Liver (tissue), 8 donors: ENCODE measurements at regions not wholly inside any gene's neighbourhood (a gene's known extent, or its start where the extent isn't known, plus 50 kb on each side); places are given as distances from the start of the nearest gene placed in this dataset.

Experiments
- DNase-seq: peaks from one replicate; pipeline ENCODE4 v3.0.0-alpha.2; 2017; ENCODE audit warnings: low spot score
- H3K27ac ChIP-seq, 2 donors: one replicate each; pipeline ENCODE4 v1.7.0; 2013; ENCODE audit warnings: inconsistent platforms in 2 of 2, low read length in 2 of 2, control low read depth in 1 of 2, low read depth in 1 of 2, mild to moderate bottlenecking in 1 of 2
- H3K27me3 ChIP-seq, 4 donors: one replicate each; pipeline versions ENCODE4 v1.6.1 to v1.7.0; 2013; ENCODE audit warnings: low read length in 3 of 4, inconsistent platforms in 1 of 4, mild to moderate bottlenecking in 1 of 4, moderate library complexity in 1 of 4; ENCODE audit not compliant: control insufficient read depth in 4 of 4, insufficient read depth in 4 of 4
- H3K36me3 ChIP-seq, 4 donors: one replicate each; pipeline versions ENCODE4 v1.6.1 to v1.7.0; 2013; ENCODE audit warnings: low read length in 3 of 4, mild to moderate bottlenecking in 3 of 4, low read depth in 1 of 4, moderate library complexity in 1 of 4; ENCODE audit not compliant: control insufficient read depth in 4 of 4, insufficient read depth in 3 of 4
- H3K4me1 ChIP-seq, 4 donors: one replicate each; pipeline versions ENCODE4 v1.6.1 to v1.7.0; 2013; ENCODE audit warnings: low read length in 3 of 4, mild to moderate bottlenecking in 3 of 4, moderate library complexity in 1 of 4; ENCODE audit not compliant: control insufficient read depth in 4 of 4, insufficient read depth in 4 of 4
- H3K4me3 ChIP-seq, 3 donors: one replicate each; pipeline versions ENCODE4 v1.6.1 to v1.7.0; 2013; ENCODE audit warnings: low read length in 3 of 3, control low read depth in 1 of 3, low read depth in 1 of 3, mild to moderate bottlenecking in 1 of 3
- H3K9ac ChIP-seq, 2 donors: one replicate each; pipeline ENCODE4 v1.7.0; 2013; ENCODE audit warnings: low read length in 2 of 2, mild to moderate bottlenecking in 2 of 2, moderate library complexity in 2 of 2, control low read depth in 1 of 2, low read depth in 1 of 2
- H3K9me3 ChIP-seq, 4 donors: one replicate each; pipeline versions ENCODE4 v1.6.1 to v1.7.0; 2013; ENCODE audit warnings: low read length in 3 of 4; ENCODE audit not compliant: control insufficient read depth in 4 of 4
- ATF3 ChIP-seq: IDR thresholded peaks from 2 replicates; pipeline ENCODE4 v1.6.1; 2016; ENCODE audit warnings: antibody characterized with exemption
- CTCF ChIP-seq: fragments of 150-350 bp; IDR thresholded peaks from 2 replicates; pipeline ENCODE4 v1.5.1; 2017; ENCODE audit warnings: improper control_type of control experiment, low read depth, low read length; ENCODE audit not compliant: missing input control
- EGR1 ChIP-seq, 2 donors: IDR thresholded peaks; 2 replicates each; pipeline ENCODE4 v1.6.1; 2016 to 2018; ENCODE audit warnings: antibody characterized with exemption in 2 of 2, low read depth in 2 of 2
- FOXA1 ChIP-seq: IDR thresholded peaks from 2 replicates; pipeline ENCODE4 v1.6.1; 2016; ENCODE audit warnings: antibody characterized with exemption
- FOXA2 ChIP-seq: IDR thresholded peaks from 2 replicates; pipeline ENCODE4 v1.6.1; 2016; ENCODE audit warnings: antibody characterized with exemption
- GABPA ChIP-seq, 2 donors: IDR thresholded peaks in 1 of 2; conservative IDR thresholded peaks in 1 of 2; 2 replicates each; pipeline ENCODE4 v1.6.1; 2016; ENCODE audit warnings: antibody characterized with exemption in 2 of 2, mild to moderate bottlenecking in 1 of 2, moderate library complexity in 1 of 2
- HNF4A ChIP-seq, 2 donors: conservative IDR thresholded peaks; 2 replicates each; pipeline ENCODE4 v1.6.1; 2016; ENCODE audit warnings: antibody characterized with exemption in 2 of 2, mild to moderate bottlenecking in 2 of 2
- HNF4G ChIP-seq: IDR thresholded peaks from 2 replicates; pipeline ENCODE4 v1.6.1; 2016; ENCODE audit warnings: antibody characterized with exemption
- JUND ChIP-seq, 2 donors: IDR thresholded peaks; 2 replicates each; pipeline ENCODE4 v1.6.1; 2016; ENCODE audit warnings: antibody characterized with exemption in 2 of 2
- MAX ChIP-seq: IDR thresholded peaks from 2 replicates; pipeline ENCODE4 v1.6.1; 2016; ENCODE audit warnings: antibody characterized with exemption
- NR2F2 ChIP-seq: IDR thresholded peaks from 2 replicates; pipeline ENCODE4 v1.6.1; 2016; ENCODE audit warnings: antibody characterized with exemption
- RAD21 ChIP-seq, 2 donors: IDR thresholded peaks; 2 replicates each; pipeline ENCODE4 v1.6.1; 2016; ENCODE audit warnings: antibody characterized with exemption in 2 of 2, mild to moderate bottlenecking in 2 of 2
- REST ChIP-seq: IDR thresholded peaks from 2 replicates; pipeline ENCODE4 v1.6.1; 2016; ENCODE audit warnings: antibody characterized with exemption, mild to moderate bottlenecking
- RXRA ChIP-seq, 2 donors: IDR thresholded peaks; 2 replicates each; pipeline ENCODE4 v1.6.1; 2017 to 2018; ENCODE audit warnings: antibody characterized with exemption in 2 of 2, mild to moderate bottlenecking in 1 of 2
- SP1 ChIP-seq: IDR thresholded peaks from 2 replicates; pipeline ENCODE4 v1.6.1; 2018; ENCODE audit warnings: antibody characterized with exemption, mild to moderate bottlenecking
- TAF1 ChIP-seq: conservative IDR thresholded peaks from 2 replicates; pipeline ENCODE4 v1.6.1; 2016; ENCODE audit warnings: antibody characterized with exemption, mild to moderate bottlenecking
- YY1 ChIP-seq: IDR thresholded peaks from 2 replicates; pipeline ENCODE4 v1.6.1; 2016; ENCODE audit warnings: antibody characterized with exemption, mild to moderate bottlenecking
- ZBTB33 ChIP-seq: IDR thresholded peaks from 2 replicates; pipeline ENCODE4 v1.6.1; 2016; ENCODE audit warnings: antibody characterized with exemption
- WGBS: extraction: QIAGEN DNeasy Blood & Tissue Kit; methylation state at CpG from one replicate; pipeline ENCODE4 v1.1.7; 2013; 5-methylcytosine and 5-hydroxymethylcytosine counted together
- donor health status: healthy.
- donor health status: healthy.
- donor health status: healthy.
- donor health status: healthy.
- donor health status: healthy.

GRCh38 chr3:153601374-153601853 is 439.4 kb downstream of the RAP2B start:
- Histone ChIP-seq H3K9me3 (no peaks in the 10 kb centered on the region), H3K9ac (no peak overlapping the region), H3K36me3 (no peaks in the 10 kb centered on the region), H3K27me3 (no peaks in the 10 kb centered on the region), H3K27ac (peak overlapping the region in 1 of 2 donors; percentile 29), H3K4me1 (peaks cover 5 to 24% (median 9%) of the 10 kb centered on the region in 4 donors), H3K4me3 (no peak overlapping the region)
- DNase-seq, result no peak
- TF ChIP-seq RAD21 (IDR thresholded peaks at IDR 0.05) (peak in 1 of 2 donors; percentile 3), GABPA (IDR thresholded peaks at IDR 0.05 in 1 of 2, conservative IDR thresholded peaks at IDR 0.05 in 1 of 2) (no peak), RXRA (IDR thresholded peaks at IDR 0.05) (no peak), SP1 (no peak), MAX (no peak), FOXA1 (no peak), NR2F2 (no peak), REST (no peak), ATF3 (no peak), FOXA2 (peak; percentile 28), JUND (IDR thresholded peaks at IDR 0.05) (no peak), HNF4A (conservative IDR thresholded peaks at IDR 0.05) (peak; percentile 6 to 25), TAF1 (no peak), YY1 (peak; percentile 34), CTCF (no peak), EGR1 (IDR thresholded peaks at IDR 0.05; ENCODE audit: low read depth in 2 of 2) (no peak), HNF4G (no peak), ZBTB33 (no peak)
- 88% methylated on average over 1 of the region's 1 CpG for WGBS
